ENCODE measurements at regions not wholly inside any gene's neighbourhood (a gene's known extent, or its start where the extent isn't known, plus 50 kb on each side); places are given as distances from the start of the nearest gene placed in this dataset.

- no peak for TF ChIP-seq CTCF (IDR thresholded peaks at IDR 0.05)
- TF ChIP-seq SIN3A (IDR thresholded peaks at IDR 0.05; ENCODE audit: borderline replicate concordance, insufficient read depth, low read depth, low read length): no peak
These were observed 221.7 kb upstream of the ROPN1 start for GRCh38 chr3:124213641-124214040.
